GM12878 (cell line): ENCODE measurements at regions not wholly inside any gene's neighbourhood (a gene's known extent, or its start where the extent isn't known, plus 50 kb on each side); places are given as distances from the start of the nearest gene placed in this dataset.

ENCODE experiments used
- ATAC-seq: fragments of 200-7000 bp; cut with Tn5 transposase; 3 replicates; pipeline ENCODE4 v1.9.1; 2020; ENCODE audit warnings: mild to moderate bottlenecking, moderate library complexity
- BruUV-seq: library from RNA; stranded (reverse); fragments of 400-500 nt; replicated peaks from 2 replicates; lab custom pipeline; 2021; lab: Mats Ljungman, UMichigan
- CTCF ChIA-PET: fragments of 300-600 bp; sonication (Branson Sonifier 250); formaldehyde crosslinking; extraction: SDS; loops from one replicate; lab custom pipeline; 2021; ENCODE audit warnings: inconsistent platforms; lab: Yijun Ruan, JAX
- POLR2A ChIA-PET: fragments of 350-600 bp; formaldehyde crosslinking; extraction: SDS; loops from one replicate; lab custom pipeline; 2021; ENCODE audit warnings: inconsistent platforms; lab: Charles Lee
- RAD21 ChIA-PET: fragments of 300-600 bp; sonication (Branson Sonifier 250); formaldehyde crosslinking; loops from one replicate; lab custom pipeline; 2023; ENCODE audit warnings: antibody characterized with exemption; ENCODE audit not compliant: unreplicated experiment; lab: Charles Lee
- SMC1A ChIA-PET: fragments of 300-600 bp; sonication (Branson Sonifier 250); formaldehyde crosslinking; loops from one replicate; lab custom pipeline; 2023; ENCODE audit not compliant: unreplicated experiment, uncharacterized antibody; lab: Charles Lee
- DNase-seq: peaks from one replicate; pipeline ENCODE4 v3.0.0-alpha.2; 2011; ENCODE audit warnings: low read depth, low spot score
- FAIRE-seq: peaks from 3 replicates; lab custom pipeline; 2011; peaks lifted over from hg19 to GRCh38; lab: Jason Lieb, UNC
- H2AFZ ChIP-seq: 2 replicates; pipeline ENCODE4 v1.6.0; 2011; ENCODE audit warnings: low read depth, low read length, control low read depth; ENCODE audit not compliant: control insufficient read depth
- H3K27ac ChIP-seq: 2 replicates; pipeline ENCODE4 v1.5.1; 2011; ENCODE audit warnings: control low read depth; ENCODE audit not compliant: control insufficient read depth, insufficient read depth
- H3K27me3 ChIP-seq, 2 experiments: replicated peaks in 1 of 2; 2 replicates each; pipeline versions ENCODE4 v1.6.0 to v1.6.1; 2011; ENCODE audit warnings: low read length in 1 of 2; ENCODE audit not compliant: control insufficient read depth in 2 of 2, insufficient read depth in 2 of 2
- H3K36me3 ChIP-seq, 2 experiments: 2 replicates each; pipeline ENCODE4 v1.5.1; 2011; ENCODE audit warnings: low read length in 1 of 2; ENCODE audit not compliant: control insufficient read depth in 2 of 2, insufficient read depth in 2 of 2
- H3K4me1 ChIP-seq: 2 replicates; pipeline ENCODE4 v1.6.1; 2011; ENCODE audit warnings: mild to moderate bottlenecking, low read length, moderate library complexity, mixed read lengths; ENCODE audit not compliant: control insufficient read depth, insufficient read depth
- H3K4me2 ChIP-seq: 2 replicates; pipeline ENCODE4 v1.6.0; 2011; ENCODE audit warnings: control low read depth; ENCODE audit not compliant: control insufficient read depth, insufficient read depth
- H3K4me3 ChIP-seq: fragments of 200-600 bp; sonication (generic); 2 replicates; pipeline ENCODE4 v1.5.1; 2016
- H3K79me2 ChIP-seq: 2 replicates; pipeline ENCODE4 v1.6.0; 2011; ENCODE audit warnings: low read length; ENCODE audit not compliant: control insufficient read depth, insufficient read depth
- H3K9ac ChIP-seq: 2 replicates; pipeline ENCODE4 v1.8.0; 2011; ENCODE audit warnings: low read length, control low read depth, mixed read lengths; ENCODE audit not compliant: control insufficient read depth, insufficient read depth
- H3K9me3 ChIP-seq: replicated peaks from 3 replicates; pipeline ENCODE4 v1.5.1; 2011; ENCODE audit warnings: mild to moderate bottlenecking, low read length; ENCODE audit not compliant: control insufficient read depth, insufficient read depth
- H4K20me1 ChIP-seq: 2 replicates; pipeline ENCODE4 v1.6.0; 2011; ENCODE audit not compliant: control insufficient read depth, insufficient read depth
- ATF3 ChIP-seq: IDR thresholded peaks from 2 replicates; pipeline ENCODE4 v1.6.1; 2011; ENCODE audit warnings: low read depth, mild to moderate bottlenecking, low read length, moderate library complexity, borderline replicate concordance; ENCODE audit errors: extremely low read depth
- E2F4 ChIP-seq: IDR thresholded peaks from 2 replicates; pipeline ENCODE4 v1.6.1; 2012; ENCODE audit warnings: low read depth, low read length, improper control_type of control experiment
- FOXK2 ChIP-seq: fragments of 450-650 bp; IDR thresholded peaks from 2 replicates; pipeline ENCODE4 v1.6.1; 2017; ENCODE audit warnings: mild to moderate bottlenecking, moderate library complexity
- HDAC2 ChIP-seq: fragments of 200-600 bp; sonication (generic); IDR thresholded peaks from 2 replicates; pipeline ENCODE4 v1.6.1; 2017
- IRF4 ChIP-seq: IDR thresholded peaks from 2 replicates; pipeline ENCODE4 v1.6.1; 2011; ENCODE audit warnings: low read depth, low read length
- NFYA ChIP-seq: IDR thresholded peaks from 2 replicates; pipeline ENCODE4 v1.6.1; 2011; ENCODE audit warnings: low read depth, mild to moderate bottlenecking, low read length, improper control_type of control experiment, borderline replicate concordance
- POU2F2 ChIP-seq: IDR thresholded peaks from 3 replicates; pipeline ENCODE4 v1.6.1; 2011; ENCODE audit warnings: low read depth, mild to moderate bottlenecking, low read length, borderline replicate concordance
- SMAD1 ChIP-seq: fragments of 450-650 bp; IDR thresholded peaks from 2 replicates; pipeline ENCODE4 v1.6.1; 2018; ENCODE audit warnings: mild to moderate bottlenecking, low read depth; ENCODE audit not compliant: partially characterized antibody
- SUPT20H ChIP-seq: IDR thresholded peaks from 2 replicates; pipeline ENCODE4 v1.6.1; 2011; ENCODE audit warnings: low read depth, mild to moderate bottlenecking, low read length, moderate library complexity, borderline replicate concordance; ENCODE audit not compliant: control insufficient read depth
- ZBTB33 ChIP-seq: fragments of 450-650 bp; IDR thresholded peaks from 2 replicates; pipeline ENCODE4 v1.6.1; 2017; ENCODE audit warnings: mild to moderate bottlenecking
- in situ Hi-C: fragments of 300-500 bp; cut with MboI; formaldehyde crosslinking; loops from 9 replicates; pipeline ENCODE4 v1.14.3; 2018; ENCODE audit warnings: mixed read lengths
- intact Hi-C: fragments of 100-400 bp; cut with micrococcal nuclease; formaldehyde crosslinking; loops from one replicate; pipeline ENCODE4 v1.14.2; 2022; ENCODE audit not compliant: unreplicated experiment

- TF ChIP-seq NFYA (no peak), SUPT20H (no peak), POU2F2 (no peak), ZBTB33 (no peak), HDAC2 (no peak), FOXK2 (no peak), ATF3 (no peak), E2F4 (no peak), IRF4 (no peak), SMAD1 (no peak)
- no peaks in the 10 kb centered on the region for H3K27me3 ChIP-seq
- H2AFZ ChIP-seq = no peak overlapping the region
- H3K4me1 ChIP-seq = no peaks in the 10 kb centered on the region
- intact Hi-C loops (no loop called here), in situ Hi-C loops (no loop called here)
- no peak overlapping the region for H3K4me3 ChIP-seq
- H3K27ac ChIP-seq = no peak overlapping the region
- no TSS peak for BruUV-seq
- no peak overlapping the region for H3K4me2 ChIP-seq
- no peaks in the 10 kb centered on the region for H3K9me3 ChIP-seq
- H3K79me2 ChIP-seq = no peaks in the 10 kb centered on the region
- POLR2A ChIA-PET = interaction anchor here (0.7 kb wide), 1 partner anchor 102 kb away, joined by 4 read pairs; no protein-coding TSS in a partner anchor
- ATAC-seq (no peak), DNase-seq (no peak), FAIRE-seq (no peak)
- SMC1A ChIA-PET = no interaction called here
- H3K9ac ChIP-seq = no peak overlapping the region
- H4K20me1 ChIP-seq = no peaks in the 10 kb centered on the region
- H3K36me3 ChIP-seq = no peaks in the 10 kb centered on the region
- RAD21 ChIA-PET = no interaction called here
- CTCF ChIA-PET = no interaction called here
Measured at GRCh38 chr13:88744289-88744688, 1073.1 kb downstream of the SLITRK5 start.
